Amniotic stem cell (primary cell): ENCODE measurements at regions not wholly inside any gene's neighbourhood (a gene's known extent, or its start where the extent isn't known, plus 50 kb on each side); places are given as distances from the start of the nearest gene placed in this dataset.

Source experiments
- DNase-seq: peaks from one replicate; lab custom pipeline; 2025; lab: John Stamatoyannopoulos, UW

DNA sequence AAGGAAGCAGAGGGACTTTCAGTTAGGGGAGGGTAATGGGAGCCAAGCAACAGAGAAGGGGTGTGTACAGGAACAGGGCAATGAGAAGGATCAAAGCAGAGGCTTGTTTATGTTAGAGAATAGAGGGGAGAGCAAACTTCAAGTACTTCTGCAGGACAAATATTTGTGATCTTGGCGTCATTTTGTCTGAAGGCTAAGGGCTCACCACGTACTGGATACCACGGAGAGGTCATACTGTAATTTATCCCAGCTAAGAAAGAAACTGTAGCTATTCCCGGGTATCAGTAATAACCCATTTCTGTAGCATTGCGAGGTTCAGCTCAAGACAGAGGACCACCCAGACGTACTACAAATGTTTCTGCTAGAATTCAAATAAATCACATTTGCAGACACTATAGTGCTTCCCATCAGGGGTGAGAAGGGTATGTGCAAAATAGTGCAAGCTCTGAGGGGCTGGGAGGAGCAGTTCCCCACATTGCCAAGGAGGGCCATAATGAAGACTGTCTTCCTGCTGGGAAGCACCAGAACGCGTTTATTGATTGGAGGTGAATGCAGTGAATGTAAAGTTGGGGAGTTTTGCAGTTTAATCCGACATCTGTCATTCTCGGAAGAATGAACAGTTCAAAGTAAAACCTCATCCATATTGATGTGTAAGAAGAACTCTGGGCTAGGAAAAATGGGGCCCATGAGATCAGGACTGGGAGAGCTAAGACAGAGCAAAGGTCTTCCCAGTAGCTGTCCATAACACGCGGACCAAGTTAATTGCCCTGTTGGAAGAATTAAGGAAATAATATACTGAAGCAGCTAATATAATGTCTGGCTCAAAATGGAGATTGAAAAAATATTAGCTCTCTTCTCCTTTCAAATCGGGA is 136.9 kb downstream of the RWDD3 start:
- DNase-seq, result no peak

DNA sequence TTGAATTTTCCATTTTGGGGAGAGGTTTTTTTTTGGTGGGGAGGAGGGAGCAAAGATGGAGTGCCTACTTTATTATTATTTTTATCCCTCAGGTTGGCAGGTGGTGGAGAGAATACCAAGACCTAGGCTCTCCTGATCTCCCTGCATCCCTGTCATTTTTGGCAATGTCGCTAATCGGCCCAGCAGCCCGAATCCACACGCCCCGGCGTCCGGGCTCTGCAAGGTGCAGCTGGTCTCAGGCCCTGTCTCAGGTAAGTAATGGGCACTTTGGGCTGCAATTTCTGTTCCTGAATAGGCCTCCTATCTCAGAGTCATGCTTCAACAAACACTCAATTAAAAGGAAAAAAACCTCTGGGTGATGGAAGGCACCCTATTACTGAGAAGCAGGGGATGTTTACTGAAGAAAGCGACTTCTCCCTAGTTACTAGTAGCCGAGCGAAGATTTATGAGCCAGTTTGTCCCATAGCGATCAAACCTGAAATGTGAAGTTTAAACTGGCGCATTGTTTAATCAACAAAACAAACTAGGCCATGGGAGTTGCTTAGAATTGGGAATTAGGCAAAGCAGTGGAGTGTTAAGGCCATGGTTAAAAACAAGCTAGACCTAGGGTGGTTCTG is 137.8 kb downstream of the RWDD3 start:
- DNase-seq, result no peak

DNA sequence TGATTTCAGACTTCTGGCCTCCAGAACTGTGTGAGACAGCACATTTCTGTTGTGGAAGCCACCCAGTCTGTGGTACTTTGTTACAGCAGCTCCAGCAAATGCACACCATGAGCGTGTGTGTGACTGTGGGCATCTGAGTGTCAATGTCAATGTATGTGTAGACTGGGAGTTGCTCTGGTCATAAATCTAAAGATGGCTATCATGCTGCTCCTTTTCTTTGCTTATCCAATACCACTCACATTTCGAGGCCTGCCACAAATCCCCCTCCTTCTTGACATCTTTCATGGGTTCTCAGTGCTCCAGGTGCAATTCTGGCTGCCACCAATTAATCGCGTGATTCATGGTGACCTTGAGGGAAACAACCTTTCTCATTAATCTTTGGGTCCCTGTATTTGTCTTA is 141.2 kb downstream of the RWDD3 start:
- DNase-seq, result no peak

DNA sequence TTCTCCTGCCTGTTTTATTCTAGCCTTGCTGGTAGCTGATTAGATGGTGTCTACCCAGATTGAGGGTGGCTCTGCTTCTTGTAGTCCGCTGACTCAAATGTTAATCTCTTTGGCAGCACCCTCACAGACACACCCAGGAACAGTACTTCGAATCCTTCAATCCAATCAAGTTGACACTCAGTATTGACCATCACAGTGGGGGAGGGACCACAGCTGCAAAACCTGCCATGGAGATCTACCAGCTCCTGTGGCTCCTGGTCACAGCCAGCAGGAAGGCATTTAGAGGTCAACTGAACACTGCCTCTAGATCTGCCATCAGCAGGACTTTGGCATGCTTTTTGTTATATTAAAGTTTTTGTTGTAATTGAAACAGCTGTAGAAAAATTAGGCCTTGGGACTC is 146.9 kb downstream of the RWDD3 start:
- no peak for DNase-seq

DNA sequence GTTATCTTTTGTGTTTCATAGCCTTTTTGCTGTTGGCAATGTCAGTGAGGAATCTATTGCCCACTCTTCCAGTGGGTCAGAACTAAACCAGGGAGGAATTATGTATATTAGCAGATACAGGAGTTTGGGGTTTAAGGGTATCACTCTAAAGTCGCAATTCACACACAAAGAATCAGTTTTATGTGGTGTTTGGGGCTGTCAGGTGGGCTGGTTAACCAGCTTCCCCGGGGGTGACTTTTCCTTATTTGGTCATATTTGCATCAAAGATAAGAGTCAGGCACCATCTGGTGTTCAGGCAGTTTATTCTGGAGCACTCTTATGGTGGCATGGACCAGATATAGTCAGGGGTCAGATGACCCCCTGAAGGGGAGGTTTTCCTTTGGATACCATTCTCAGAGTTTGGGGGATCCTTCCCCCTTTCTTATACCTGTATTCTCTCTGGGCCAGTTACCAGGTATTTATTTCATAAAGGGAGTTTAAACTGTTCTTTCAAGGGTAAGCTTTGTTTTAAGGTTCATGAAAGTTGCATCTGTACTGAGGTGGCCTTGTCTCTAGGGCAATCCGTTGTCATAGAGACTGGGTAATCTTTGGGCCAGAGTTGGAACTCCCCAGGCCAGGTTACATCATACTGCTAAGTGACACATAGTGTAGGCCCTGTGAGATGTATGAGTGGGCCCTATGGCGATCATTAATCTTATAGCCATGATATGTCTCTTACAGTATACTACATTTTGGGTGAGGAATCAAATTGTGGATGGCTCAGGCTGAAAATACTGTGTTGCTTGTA is 148.2 kb downstream of the RWDD3 start:
- DNase-seq, result no peak

DNA sequence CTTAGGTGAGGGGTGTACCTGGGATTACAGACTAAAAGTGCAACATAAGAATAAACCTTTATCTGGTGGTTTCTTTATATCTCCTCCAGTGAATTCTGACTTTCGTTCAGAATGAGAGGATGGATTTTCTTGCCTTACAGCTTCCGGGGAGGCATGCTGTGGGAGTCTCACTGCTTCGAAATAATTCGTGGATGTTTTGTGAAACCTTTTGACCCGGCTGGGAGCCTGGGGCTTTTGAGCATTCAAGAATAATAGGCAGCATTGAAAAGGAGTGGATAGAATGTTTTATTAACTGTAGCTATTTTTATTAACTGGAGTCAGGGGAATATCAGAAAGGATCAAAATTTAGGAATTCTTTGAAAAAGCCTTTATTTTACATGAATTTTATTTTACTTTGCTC is 149.1 kb downstream of the RWDD3 start:
- DNase-seq, result no peak

DNA sequence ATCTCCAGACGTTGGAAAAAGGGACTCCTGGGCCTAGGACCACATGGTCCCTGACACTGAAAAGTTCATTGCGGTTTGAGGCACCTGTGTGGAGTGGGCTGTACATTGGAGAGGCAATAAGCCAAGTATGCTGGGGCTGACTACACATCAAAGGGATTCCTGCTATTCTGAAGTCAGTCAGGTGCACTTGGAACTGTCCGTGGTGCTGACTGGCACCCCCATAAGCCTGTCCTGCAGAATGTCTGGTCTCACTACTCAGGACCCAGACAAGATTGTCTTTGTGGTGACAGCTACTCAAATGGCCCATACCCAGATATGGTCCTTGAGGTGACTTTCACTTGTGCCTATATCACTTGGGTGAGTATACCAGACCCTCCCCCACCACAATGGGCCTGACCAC is 150.6 kb downstream of the RWDD3 start:
- DNase-seq, result no peak

DNA sequence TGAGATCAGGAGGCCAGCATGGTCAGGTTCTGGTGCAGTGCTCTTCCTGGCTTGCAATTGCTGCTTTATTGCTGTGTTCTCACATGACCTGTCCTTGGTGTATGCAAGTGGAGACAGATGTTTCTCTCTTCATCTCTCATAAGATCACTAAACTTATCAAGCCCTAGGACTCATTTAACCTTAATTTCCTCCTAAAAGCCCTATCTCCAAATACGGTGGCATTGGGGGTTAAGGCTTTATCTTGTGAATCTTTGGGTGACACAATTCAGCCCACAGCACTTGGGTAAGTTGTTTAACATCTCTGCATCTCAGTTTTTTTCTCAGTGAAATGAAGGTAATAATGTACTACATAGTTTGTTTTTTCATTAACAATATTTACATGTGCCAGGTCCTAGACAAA is 152.4 kb downstream of the RWDD3 start:
- DNase-seq, result no peak

DNA sequence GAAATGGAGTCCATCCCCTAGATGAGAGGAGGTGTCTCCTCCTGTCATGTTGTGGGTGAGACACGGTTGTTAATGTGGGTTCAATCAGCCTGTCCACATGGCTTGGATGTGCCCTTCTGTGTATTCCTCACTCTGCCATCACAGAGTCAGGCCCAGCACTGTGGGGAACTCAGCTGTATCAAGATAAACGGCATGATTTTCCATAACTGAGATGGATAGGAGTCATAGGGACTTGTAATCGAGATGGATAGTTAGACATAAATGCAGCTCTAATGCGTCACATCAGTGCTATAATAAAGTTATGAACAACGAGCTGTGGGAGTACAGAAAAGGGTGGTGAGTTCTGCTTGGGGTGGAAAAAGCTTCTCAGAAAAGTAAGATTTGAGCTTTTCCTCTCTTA is 152.9 kb downstream of the RWDD3 start:
- no peak for DNase-seq

DNA sequence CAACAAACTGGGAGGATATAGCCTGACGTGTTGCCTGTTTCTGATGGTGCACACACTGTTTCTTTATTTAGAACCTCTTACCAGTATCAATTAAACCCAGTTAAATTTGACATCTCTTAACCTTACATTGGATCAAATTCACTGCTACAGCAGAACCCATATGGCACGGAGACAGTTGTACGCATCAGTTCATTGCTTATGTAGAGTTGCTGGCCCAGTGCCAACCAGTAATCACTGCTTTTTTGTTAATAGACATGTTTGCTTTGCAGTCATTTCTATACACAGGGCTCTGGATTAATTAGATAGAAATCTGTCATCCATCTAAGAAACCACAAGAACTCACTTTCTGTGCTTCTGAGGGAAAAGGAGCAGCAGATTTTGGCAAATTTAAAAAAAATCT is 154.0 kb downstream of the RWDD3 start:
- DNase-seq, result no peak

DNA sequence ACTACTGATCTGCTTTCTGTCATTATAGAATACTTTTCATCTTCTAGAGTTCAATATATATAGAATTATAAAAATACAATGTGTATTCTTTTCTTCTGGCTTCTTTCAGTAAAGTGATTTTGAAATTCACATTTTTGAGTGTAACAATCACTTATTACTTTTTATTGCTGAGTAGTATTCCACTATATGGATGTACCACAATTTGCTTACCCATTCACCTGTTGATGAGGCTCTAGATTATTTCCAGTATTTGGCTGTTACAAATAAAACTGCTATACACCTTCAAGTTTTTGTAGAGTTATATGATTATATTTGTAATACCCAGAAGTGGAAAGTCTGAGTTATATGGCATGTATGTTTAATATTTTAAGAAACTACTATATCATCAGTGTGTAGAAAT is 159.4 kb downstream of the RWDD3 start:
- DNase-seq, result no peak

DNA sequence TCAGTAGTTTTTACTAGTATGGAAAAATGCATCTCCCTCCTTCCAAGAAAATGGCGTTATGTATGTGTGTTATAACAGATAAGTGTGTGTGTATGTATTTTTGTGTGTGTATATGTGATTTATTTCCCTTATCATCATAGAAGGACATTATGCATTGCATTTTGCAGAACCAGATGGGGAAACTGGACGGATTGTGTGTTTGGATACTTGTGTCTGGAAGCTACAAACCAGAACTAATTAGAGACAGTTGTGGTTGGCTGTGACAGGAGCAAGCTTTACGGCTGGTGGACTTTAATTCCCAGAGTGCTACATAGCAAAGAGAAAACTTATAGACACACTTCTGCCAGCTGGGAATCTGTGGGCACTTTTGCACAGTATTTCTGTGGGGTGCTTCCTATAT is 162.5 kb downstream of the RWDD3 start:
- no peak for DNase-seq

DNA sequence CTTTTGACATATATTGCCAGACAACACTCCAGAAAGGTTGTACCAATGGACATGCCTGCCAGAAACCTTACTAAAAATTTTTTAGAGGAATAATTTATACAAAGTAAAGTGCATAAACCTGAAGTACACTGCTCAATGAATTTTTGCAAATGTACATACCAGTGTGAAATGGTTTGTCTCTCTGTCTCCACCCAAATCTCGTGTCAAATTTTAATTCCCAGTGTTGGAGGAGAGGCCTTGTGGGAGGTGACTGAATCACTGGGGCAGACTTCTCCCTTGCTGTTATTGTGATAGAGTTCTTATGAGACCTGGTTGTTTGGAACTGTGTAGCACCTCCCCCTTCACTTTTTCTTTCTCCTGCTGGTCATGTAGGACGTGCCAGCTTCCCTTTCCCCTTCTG is 168.8 kb downstream of the RWDD3 start:
- no peak for DNase-seq

DNA sequence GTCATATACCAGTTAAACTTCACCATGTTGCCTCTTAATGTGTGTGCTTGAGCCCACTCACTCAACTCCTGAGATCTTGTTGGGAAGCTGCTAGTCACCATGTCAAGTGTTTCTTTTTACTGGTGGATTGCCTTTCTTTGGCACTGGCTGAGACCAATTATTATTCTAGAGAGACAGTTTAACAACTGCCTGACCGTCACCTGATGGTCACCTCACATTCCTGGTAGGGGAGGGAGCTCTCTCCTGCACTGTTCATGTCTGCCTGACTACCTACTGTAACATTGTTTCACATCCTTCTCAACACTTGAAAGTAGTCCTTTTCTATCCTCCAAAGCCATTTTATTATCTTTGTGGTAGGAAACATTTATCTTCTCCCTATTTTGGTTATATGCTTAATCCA is 172.3 kb downstream of the RWDD3 start:
- DNase-seq, result no peak

DNA sequence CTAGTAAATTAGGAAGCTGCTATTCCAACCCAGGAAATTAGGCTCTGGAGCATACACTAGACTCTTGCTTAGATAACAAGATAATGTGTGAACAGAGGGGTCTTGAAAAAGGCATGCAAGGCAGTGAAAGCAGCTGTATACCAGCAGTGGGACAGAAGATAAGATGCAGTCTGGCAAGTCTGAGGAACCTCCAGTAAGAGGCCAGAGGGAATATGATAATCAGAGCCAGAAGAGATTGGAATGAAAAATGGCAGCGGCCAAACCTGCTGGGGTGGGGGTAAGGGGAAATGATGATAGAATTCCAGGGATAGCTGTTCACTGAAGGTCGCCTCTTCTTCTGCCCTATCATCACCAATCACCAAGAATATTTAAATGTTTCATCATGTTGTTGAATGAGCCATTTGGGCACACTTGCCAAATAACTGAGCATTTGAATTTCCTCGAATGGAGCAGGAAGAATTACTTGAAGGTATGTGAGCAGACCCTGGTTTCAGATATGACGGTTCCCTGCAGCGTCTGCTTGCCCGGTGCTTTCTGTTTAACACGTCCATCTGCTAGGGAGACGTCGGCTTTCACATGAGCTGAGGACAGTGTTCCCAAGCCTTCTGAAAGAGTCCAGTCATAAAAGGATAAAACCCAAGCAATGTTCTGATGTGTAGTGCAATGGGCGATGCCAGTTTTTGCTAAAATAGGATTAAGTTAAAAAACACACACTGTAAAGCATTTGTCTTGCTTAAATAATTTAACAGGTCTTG is 173.3 kb downstream of the RWDD3 start:
- no peak for DNase-seq

DNA sequence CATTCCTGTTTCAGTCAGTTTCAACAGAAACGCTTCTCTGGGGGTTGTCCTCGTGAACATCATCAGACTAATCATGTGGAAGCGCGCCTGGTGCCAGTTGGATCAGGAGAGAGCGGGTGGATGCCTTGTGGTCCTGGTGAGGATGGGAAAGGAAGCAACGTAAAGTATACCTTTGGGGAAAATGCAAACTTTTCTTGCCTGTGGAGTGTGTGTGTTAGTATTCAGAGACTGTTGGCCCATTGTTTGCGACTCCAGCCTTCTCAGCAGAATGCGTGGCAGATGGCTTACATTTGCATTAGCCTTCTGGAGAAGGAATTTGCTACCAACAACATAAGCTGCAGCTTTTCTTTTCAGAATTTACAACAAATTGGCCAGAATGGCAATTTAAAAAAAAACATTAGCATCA is 173.9 kb downstream of the RWDD3 start:
- DNase-seq, result no peak

DNA sequence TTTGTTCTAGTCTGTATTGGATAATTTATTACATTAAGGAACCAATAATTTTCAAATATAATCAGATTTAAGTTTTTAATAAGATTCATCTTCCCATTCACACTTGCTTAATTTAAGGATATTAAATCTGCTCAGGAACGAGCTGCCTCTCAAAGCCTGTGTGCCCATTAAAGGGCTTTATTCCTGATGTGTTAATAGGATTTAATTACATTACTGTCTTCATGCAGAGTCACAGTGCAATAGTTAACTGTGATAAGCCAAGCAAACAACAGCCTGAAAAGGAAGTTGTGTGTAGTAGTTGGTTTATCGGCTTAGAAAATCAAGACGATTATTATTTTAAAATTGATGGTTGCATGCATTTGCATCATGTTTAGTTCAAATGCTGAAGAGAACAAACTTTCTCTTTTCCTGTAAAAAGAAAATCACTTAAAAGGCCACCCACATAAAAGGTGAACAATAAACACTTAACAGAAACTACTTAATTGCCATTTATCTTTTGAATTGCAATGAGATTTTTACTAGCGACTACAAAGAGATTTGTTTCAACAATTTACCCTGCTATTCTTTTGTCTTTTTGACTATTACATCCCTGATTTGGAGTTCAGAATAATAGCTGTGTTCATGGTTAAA is 174.6 kb downstream of the RWDD3 start:
- DNase-seq, result no peak

DNA sequence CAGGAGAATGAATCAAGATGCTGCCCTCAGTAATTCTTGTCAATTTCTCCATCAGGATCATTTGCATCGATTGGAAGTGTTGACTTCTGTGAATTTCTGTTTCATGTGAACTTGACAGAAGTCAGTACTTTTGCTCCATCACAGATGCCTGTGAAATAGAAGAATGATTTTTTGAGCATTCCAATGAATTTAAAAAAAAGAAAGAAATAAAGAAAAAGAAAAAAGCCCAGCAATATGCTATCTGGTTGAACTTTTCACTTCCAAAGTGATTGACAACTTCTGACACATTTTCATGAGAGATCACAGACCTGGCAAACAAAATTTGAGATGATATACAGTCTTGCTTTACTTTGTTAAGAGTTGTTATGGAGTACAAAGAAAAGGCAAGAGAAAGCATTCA is 175.3 kb downstream of the RWDD3 start:
- no peak for DNase-seq

DNA sequence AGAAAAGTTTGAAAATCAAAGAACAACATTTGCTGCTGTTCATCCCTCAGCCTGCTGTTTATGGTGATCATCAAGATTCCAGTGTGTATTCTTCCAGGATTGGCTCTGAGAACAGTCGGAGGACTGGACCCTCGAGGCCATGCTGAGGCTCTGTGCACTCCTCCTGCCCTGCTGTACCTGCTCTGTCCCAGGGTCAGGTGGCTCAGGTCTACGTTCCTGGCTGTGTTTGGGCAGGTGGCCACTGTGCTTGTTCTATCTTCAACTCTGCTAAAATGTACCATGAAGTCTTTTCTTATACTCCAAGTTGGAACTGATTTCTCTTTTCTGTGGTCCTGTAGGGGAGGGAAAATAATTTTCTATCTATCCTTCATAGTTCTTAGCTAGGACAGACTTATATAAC is 175.9 kb downstream of the RWDD3 start:
- no peak for DNase-seq

DNA sequence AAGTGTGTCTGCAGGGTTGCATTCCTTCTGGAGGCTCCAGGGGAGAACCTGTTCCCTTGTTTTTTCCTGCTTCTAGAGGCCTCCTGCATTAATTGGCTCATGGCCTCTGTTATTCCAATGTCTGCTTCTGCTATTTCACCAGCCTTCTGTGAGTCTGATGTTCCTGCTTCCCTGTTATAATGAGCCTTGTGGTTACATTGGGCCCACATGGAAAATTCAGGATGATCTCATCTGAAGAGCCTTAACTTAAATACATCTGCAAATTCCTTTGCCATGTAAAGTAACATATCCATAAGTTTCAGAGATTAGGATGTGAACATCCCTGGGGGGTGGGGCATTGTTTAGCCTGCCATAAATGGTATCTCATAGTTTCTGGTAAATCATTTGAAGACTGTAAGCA is 181.1 kb downstream of the RWDD3 start:
- no peak for DNase-seq

DNA sequence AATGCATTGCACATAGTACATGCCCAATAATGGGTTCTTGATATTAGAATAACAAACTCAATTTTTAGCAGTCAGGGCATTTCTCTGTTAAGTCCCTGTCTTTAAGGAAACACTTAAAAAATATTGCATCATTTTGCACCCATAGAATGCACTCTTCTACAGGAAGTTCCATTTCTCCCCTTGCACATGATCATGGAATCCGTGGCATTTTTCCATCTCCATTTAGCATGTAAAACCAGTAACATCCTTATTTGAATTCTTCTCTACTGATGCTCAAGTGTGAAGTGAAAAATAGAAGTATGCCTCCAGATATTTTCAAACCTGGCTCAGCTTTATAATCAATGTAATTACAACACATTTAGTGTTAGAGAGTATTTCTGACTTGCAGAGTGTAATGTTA is 192.8 kb downstream of the RWDD3 start:
- DNase-seq, result no peak

DNA sequence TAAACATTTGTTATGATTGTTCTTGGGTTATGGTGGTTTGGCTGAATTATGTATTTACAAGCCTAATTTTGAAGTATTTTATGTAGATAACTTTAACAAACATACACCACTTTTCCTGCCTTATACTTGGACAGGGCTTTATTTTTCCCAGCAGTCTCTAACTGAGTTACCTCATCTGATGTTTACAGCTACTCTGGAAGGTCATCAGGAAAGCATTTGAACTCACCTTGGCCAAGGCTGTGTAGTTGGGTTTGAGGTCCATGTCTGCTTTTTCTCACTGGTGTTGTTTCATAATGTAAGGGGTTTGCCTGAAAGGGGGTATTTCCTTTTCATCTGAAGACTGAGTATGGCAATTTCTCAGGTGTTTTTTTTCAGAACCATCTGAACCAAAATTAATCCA is 193.5 kb downstream of the RWDD3 start:
- no peak for DNase-seq
